Breast epithelium (tissue), 3 donors: ENCODE measurements at regions not wholly inside any gene's neighbourhood (a gene's known extent, or its start where the extent isn't known, plus 50 kb on each side); places are given as distances from the start of the nearest gene placed in this dataset.
"Not testable (repeated sequence)": the region's sequence is repeated elsewhere in the genome, so short reads cannot be mapped to it uniquely, and the experiment has no call there.

Experiments used
- POLR2A ChIP-seq: fragments of 450-650 bp; IDR thresholded peaks from one replicate; pipeline ENCODE4 v1.6.1; 2016; ENCODE audit warnings: antibody characterized with exemption, mild to moderate bottlenecking, moderate library complexity
- TF ChIP-seq, protein P1 (sequence below), 3 donors: fragments of 450-650 bp; IDR thresholded peaks; one replicate each; pipeline ENCODE4 v1.5.1; 2016 to 2017; ENCODE audit warnings: antibody characterized with exemption in 3 of 3, mild to moderate bottlenecking in 3 of 3, moderate library complexity in 3 of 3

DNA sequence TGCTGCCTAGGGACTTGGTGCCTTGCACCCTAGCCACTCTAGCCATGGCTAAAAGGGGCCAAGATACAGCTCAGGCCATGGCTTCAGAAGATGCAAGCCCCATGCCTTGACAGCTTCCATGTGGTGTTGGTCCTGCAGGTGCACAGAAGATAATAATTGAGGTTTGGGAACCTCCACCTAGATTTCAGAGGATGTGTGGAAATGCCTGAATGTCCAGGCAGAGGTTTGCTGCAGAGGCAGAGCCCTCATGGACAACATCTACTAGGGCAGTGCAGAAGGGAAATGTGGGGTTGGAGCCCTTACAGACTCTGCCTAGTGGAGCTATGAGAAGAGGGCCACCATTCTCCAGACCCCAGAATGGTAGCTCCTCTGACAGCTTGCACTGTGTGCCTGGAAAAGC lies 118.7 kb downstream of the APIP start:
- TF ChIP-seq, protein P1, sequence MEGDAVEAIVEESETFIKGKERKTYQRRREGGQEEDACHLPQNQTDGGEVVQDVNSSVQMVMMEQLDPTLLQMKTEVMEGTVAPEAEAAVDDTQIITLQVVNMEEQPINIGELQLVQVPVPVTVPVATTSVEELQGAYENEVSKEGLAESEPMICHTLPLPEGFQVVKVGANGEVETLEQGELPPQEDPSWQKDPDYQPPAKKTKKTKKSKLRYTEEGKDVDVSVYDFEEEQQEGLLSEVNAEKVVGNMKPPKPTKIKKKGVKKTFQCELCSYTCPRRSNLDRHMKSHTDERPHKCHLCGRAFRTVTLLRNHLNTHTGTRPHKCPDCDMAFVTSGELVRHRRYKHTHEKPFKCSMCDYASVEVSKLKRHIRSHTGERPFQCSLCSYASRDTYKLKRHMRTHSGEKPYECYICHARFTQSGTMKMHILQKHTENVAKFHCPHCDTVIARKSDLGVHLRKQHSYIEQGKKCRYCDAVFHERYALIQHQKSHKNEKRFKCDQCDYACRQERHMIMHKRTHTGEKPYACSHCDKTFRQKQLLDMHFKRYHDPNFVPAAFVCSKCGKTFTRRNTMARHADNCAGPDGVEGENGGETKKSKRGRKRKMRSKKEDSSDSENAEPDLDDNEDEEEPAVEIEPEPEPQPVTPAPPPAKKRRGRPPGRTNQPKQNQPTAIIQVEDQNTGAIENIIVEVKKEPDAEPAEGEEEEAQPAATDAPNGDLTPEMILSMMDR (IDR thresholded peaks at IDR 0.05), result not testable (repeated sequence)
- TF ChIP-seq POLR2A, result not testable (repeated sequence)
